Occipital lobe (tissue), 1 donor: ENCODE measurements at regions not wholly inside any gene's neighbourhood (a gene's known extent, or its start where the extent isn't known, plus 50 kb on each side); places are given as distances from the start of the nearest gene placed in this dataset.
"Not testable (repeated sequence)": the region's sequence is repeated elsewhere in the genome, so short reads cannot be mapped to it uniquely, and the experiment has no call there.

Source experiments
- DNase-seq: peaks from one replicate; lab custom pipeline; 2025; lab: John Stamatoyannopoulos, UW

- DNase-seq, result no peak
Observed at GRCh38 chr7:85796956-85797355, 610.1 kb upstream of the SEMA3D start.

DNA sequence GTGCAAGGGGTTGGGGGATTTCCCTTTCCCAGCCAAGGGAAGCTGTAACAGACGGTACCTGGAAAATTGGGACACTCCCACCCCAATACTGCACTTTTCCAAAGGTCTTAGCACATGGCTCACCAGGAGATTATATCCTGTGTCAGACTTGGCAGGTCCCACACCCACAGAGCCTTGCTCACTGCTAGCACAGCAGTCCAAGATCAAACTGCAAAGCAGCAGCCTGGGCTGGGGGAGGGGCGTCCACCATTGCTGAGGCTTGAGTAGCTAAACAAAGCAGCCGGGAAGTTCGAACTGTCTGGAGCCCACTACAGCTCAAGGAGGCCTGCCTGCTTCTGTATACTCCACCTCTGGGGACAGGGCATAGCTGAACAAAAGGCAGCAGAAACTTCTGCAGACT is 604.2 kb upstream of the SEMA3D start:
- not testable (repeated sequence) for DNase-seq

GRCh38 chr7:85781606-85782005 is 594.8 kb upstream of the SEMA3D start:
- DNase-seq, result no peak

- no peak for DNase-seq
Observed at GRCh38 chr7:85776691-85777345, 590.0 kb upstream of the SEMA3D start.

DNA sequence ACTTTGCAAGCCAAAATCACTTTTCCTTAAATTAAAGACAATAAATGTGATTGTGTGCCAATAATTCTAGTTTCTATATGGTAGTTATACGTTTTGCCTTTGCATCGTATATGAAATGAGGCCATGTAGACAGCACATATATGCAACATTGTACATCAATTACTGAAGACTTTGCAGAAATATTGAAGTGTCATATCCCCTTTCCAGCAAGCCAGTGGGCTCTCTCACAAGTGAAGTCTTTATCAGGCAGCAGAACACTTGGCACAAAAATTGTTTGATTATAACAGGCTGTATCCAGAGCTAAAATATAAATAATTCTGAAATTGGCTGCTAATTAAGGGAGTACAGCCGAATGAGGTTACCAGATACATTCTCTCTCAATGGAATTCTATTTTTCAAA is 588.6 kb upstream of the SEMA3D start:
- no peak for DNase-seq

- DNase-seq, result no peak
Observed at GRCh38 chr7:85774986-85775385, 588.1 kb upstream of the SEMA3D start.

DNA sequence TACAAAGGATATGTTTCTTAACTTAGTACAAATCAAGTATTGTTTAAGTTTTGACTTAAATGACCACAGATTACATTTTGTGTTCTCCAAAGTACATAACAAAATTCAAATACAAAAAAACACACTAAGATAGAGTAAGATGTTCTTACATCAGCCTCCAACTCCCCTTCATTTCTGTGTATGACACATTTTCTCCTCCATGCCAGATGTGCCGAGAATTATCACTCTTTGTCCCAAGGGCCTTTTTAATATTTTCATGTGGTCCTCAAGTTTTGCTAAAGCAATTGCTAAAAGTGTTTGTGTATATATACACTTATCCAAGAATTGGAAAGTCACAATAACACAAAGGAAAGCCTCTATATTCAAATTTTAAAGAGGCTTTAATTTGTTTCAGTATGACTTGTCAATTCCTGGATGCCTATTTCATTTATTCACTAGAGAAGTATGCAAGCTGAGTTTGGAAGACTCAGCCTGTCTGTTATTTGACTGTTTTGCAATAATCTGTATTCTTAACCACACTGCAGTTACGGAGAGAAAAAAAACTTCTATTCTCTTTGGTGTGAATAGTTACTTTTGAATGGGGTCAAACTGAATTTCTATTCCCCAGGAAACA is 586.4 kb upstream of the SEMA3D start:
- no peak for DNase-seq

DNA sequence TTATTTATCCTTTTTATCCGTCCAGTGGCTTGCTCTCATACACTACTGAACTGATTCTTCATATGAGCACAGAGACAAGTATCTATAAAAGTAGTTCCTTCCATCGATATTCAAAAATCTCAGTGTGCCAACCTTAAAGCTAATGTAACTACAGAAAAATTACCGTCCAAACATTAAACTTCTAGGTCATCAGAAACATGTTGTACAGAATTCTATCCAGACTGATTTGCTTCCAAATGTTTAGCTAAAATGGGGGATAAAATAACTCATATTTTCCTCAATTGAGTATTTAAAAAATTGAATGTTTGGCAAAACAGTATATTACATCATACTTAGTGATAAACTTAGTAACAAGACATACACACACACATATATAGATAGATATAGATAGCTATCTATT is 584.7 kb upstream of the SEMA3D start:
- no peak for DNase-seq

- DNase-seq, result no peak
Observed at GRCh38 chr7:85770332-85770731, 583.5 kb upstream of the SEMA3D start.

DNA sequence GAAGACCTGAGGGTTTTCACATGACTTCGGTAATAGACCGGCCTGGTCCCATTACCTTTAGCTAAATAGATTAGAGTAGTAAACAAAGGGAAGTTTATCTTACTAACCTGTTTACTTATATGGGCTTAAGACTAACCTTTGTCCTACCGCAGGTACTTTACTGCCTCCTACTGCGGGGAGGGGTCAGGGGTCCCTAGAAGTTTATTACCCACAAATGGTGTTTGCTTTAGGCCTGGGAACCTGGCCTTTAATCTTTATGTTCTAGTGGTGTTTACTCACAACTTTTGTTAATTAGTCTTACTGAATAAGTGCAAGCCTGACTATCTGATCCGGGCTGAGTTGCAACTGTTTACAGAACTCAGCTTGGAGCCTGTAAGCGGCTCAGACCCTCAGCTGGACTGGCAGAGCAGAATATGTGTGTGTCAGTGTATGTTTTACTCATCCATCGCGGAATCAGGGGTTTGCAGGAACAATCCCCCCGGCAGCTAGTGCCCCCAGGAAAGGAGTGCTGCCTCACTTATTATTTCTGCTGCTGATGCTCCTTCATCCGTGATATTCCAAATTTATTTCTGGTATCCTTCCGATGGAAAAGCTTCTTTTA is 578.9 kb upstream of the SEMA3D start:
- no peak for DNase-seq

DNA sequence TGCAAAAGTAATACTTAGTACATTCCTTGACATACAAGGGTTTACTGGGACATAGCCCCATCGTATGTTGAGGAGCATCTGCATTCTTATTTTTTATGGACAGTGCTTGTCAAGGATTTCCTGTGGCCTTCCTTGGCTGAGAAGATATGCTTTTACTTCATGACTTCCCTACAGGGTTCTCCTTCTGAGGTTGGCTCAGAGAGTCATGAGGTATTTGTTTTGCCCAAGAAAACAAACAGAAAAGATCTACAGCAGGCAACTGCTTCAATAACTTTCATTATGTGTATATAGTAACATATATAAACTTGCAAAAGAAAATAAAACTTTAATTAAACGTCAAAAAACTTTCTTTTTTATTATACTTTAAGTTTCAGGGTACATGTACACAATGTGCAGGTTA is 577.2 kb upstream of the SEMA3D start:
- DNase-seq, result no peak

DNA sequence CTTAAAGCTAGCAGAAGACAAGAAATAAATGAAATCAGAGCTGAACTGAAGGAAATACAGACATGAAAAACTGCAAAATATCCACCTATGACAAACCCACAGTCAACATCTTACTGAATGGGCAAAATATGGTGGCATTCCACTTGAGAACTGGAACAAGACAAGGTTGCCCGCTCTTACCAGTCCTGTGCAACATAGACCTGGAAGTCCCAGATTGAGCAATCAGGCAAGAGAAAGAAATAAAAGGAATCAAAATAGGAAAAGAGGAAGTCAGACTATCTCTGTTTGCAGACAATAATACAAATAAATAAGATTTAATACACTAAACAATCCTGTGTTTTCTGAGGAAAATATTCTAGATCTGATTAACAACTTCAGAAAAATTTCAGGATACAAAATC is 570.5 kb upstream of the SEMA3D start:
- no peak for DNase-seq

GRCh38 chr7:85750454-85750949 is 563.6 kb upstream of the SEMA3D start:
- no peak for DNase-seq

GRCh38 chr7:85749696-85750453 is 563.0 kb upstream of the SEMA3D start:
- DNase-seq, result no peak

- no peak for DNase-seq
Observed at GRCh38 chr7:85748861-85749260, 562.0 kb upstream of the SEMA3D start.

GRCh38 chr7:85737426-85737825 is 550.6 kb upstream of the SEMA3D start:
- no peak for DNase-seq

- DNase-seq, result no peak
Observed at GRCh38 chr7:85736085-85736484, 549.2 kb upstream of the SEMA3D start.

DNA sequence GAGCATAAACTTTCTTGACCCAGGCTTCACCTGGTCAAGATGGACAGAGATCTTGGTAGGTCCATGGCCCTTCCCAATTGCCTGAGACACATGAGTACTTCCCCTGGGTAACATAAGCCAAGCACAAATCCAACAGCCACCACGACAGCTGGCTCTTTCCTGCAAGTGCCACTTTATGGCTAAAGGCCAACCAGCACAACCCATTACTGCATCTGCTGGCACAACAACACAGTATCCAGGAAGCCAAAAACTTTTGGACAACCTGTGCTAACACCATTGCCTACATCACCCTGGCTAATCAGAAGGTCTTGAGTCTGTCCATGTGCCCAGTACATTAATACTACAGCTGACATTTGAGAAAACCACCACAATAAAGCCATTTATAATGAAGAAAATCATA is 548.0 kb upstream of the SEMA3D start:
- no peak for DNase-seq

DNA sequence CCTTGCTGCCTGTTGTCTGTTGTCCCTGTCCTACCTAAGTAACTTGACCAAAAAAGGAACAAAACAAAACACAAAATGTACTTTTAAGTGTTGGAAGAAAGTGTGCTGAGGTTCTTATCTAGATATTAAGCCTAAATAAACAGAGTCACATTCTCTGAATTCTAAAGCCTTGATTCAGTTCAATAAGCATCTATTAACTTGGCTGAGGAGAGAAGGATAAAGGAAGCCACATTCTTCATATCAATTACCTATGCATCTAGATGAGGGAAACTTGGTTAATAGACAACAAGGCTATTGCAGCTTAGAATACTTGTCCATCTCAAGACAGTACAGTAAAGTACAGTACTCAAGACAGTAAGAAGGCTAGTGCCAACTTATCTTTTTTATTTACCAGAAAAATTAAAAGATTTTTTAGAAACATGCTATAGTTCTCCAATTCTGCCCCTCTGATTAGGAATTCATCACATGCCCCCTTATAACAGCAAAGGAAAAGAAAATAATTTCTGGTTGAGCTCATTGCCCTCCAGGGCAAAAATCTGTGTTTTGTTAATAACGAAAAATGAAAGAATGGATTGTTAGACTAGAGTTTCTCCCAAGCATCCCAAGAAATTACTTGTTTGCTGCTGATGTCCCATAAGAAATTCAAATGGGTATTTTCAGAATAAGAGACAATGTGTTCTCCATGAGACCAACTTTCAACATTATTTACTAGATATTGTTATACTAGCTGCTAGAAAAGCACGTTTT is 546.5 kb upstream of the SEMA3D start:
- no peak for DNase-seq

DNA sequence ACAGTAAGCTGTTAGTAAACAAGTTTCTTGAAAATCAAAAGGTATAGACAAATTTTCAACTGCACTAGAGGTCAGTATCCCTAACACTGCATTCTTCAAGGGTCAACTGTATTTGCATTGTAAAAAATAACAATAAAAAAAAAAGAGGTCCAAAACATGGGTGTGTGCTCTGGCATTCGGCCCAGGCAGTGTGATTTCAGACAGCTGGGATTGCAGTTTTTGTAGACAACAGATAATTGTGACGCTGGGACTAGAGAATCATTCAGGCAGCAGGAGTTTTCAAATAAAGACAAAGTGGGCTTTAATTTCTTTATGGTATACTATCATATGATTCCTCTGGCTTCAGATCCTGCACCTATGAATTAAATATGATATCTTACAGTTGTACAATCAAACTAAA is 543.2 kb upstream of the SEMA3D start:
- DNase-seq, result no peak

DNA sequence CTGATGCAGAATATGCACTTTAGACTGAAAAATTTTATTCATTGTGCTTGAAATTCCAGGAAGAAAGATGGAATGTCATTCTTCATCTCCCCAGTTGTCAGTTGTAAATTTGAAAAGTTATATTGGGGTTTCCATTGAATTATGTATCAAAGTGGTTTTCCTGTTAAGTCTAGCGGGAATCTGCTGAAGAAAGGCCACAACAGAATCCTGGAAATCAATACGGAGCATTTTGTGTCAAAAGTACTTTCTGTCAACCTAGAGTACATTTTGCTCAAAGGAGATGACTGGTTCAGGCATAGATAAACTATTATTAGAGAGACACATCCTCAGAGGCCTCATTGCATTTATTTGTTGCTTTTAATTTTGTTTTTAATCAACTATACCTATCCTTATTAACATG is 538.2 kb upstream of the SEMA3D start:
- DNase-seq, result no peak
